ENCODE measurements at regions not wholly inside any gene's neighbourhood (a gene's known extent, or its start where the extent isn't known, plus 50 kb on each side); places are given as distances from the start of the nearest gene placed in this dataset.

GRCh38 chr20:4082406-4083097 is 66.1 kb upstream of the SMOX start:
- ChIA-PET POLR2A (interaction anchor here (2.0 kb wide), 1 partner anchor 262 kb away, joined by 4 read pairs; the partner anchor contains the start of gene AP5S1), CTCF (interaction anchor here (0.7 to 1.5 kb wide), 5 partner anchors 9 to 394 kb away, joined by 3 to 4 read pairs (median 3); no protein-coding TSS in a partner anchor)
- Histone ChIP-seq H3K4me3 (ENCODE audit: control extremely low read depth in 1 of 5, extremely low read depth in 1 of 5, insufficient read depth in 1 of 5, low read depth in 2 of 5, low read length in 4 of 5) (peak overlapping the region in 1 of 5 experiments; percentile 15), H2AFZ (ENCODE audit: insufficient read depth, low read depth, low read length, poor library complexity, severe bottlenecking) (peak overlapping the region; percentile 62), H3K36me3 (replicated peaks in 1 of 2; ENCODE audit: control extremely low read depth in 1 of 2, control insufficient read depth in 1 of 2, extremely low read depth in 1 of 2, insufficient read depth in 2 of 2, low read length in 1 of 2) (no peaks in the 10 kb centered on the region), H3K4me2 (replicated peaks; ENCODE audit: low read depth, low read length, poor library complexity, severe bottlenecking) (peak overlapping the region; percentile 50), H3K9me3 (ENCODE audit: control extremely low read depth in 1 of 3, control insufficient read depth in 2 of 3, insufficient read depth in 1 of 3, low read length in 2 of 3) (peaks cover 0 to 6% (median 0%) of the 10 kb centered on the region in 3 donors), H4K20me1 (ENCODE audit: control insufficient read depth, insufficient read depth, low read length, poor library complexity, severe bottlenecking) (no peaks in the 10 kb centered on the region), H3K27me3 (replicated peaks in 1 of 4; ENCODE audit: control extremely low read depth in 1 of 4, control insufficient read depth in 3 of 4, insufficient read depth in 4 of 4, low read length in 3 of 4) (no peaks in the 10 kb centered on the region), H3K27ac (ENCODE audit: low read length in 2 of 2) (peak overlapping the region; percentile 3 to 11), H3K4me1 (ENCODE audit: control insufficient read depth in 2 of 2, insufficient read depth in 2 of 2, low read length in 2 of 2) (peaks cover 17 to 23% of the 10 kb centered on the region in 2 donors), H3K9ac (ENCODE audit: low read length) (peak overlapping the region; percentile 45), H3K79me2 (ENCODE audit: control insufficient read depth, insufficient read depth, low read length) (no peaks in the 10 kb centered on the region)
- WGBS (ENCODE audit: insufficient coverage) = 8% methylated on average over 2 of the region's 7 CpGs
- Mint-ChIP-seq H3K4me1 (peaks cover 31% of the 10 kb centered on the region), H3K27ac (peak overlapping the region; percentile 74), H3K27me3 (peaks cover 23% of the 10 kb centered on the region), H3K9me3 (ENCODE audit: insufficient read depth) (no peaks in the 10 kb centered on the region), H3K4me3 (peak overlapping the region; percentile 70)
- peak; percentile 39 for DNase-seq
- intact Hi-C loops (cut with micrococcal nuclease) = loop anchor here (5.0 kb wide), 1 partner anchor 315 kb away; the partner anchor contains the start of gene ADISSP
- peak; percentile 50 for ATAC-seq (ENCODE audit: low read depth)
- no peak for TF ChIP-seq EZH2 (IDR thresholded peaks at IDR 0.05; ENCODE audit: borderline replicate concordance, insufficient read depth, low read depth, low read length, poor library complexity, severe bottlenecking)
- TF ChIP-seq CTCF (IDR thresholded peaks at IDR 0.05) = no peak

GRCh38 chr20:4081421-4081820 is 66.1 kb upstream of the RNF24 start:
- H3K36me3 ChIP-seq (replicated peaks in 1 of 2; ENCODE audit: control extremely low read depth in 1 of 2, control insufficient read depth in 1 of 2, extremely low read depth in 1 of 2, insufficient read depth in 2 of 2, low read length in 1 of 2) = no peaks in the 10 kb centered on the region
- peaks cover 0 to 6% (median 0%) of the 10 kb centered on the region in 3 donors for H3K9me3 ChIP-seq (ENCODE audit: control extremely low read depth in 1 of 3, control insufficient read depth in 2 of 3, insufficient read depth in 1 of 3, low read length in 2 of 3)
- peaks cover 17 to 23% of the 10 kb centered on the region in 2 donors for H3K4me1 ChIP-seq (ENCODE audit: control insufficient read depth in 2 of 2, insufficient read depth in 2 of 2, low read length in 2 of 2)
- no peak overlapping the region for H3K9ac ChIP-seq (ENCODE audit: low read length)
- no peaks in the 10 kb centered on the region for H3K79me2 ChIP-seq (ENCODE audit: control insufficient read depth, insufficient read depth, low read length)
- CTCF ChIA-PET = interaction anchor here (0.7 to 1.5 kb wide), 5 partner anchors 9 to 68 kb away, joined by 3 to 6 read pairs (median 3); no protein-coding TSS in a partner anchor
- H3K4me1 Mint-ChIP-seq = peaks cover 31% of the 10 kb centered on the region
- POLR2A ChIA-PET = interaction anchor here (2.0 kb wide), 1 partner anchor 261 kb away, joined by 4 read pairs; the partner anchor contains the start of gene AP5S1
- H4K20me1 ChIP-seq (ENCODE audit: control insufficient read depth, insufficient read depth, low read length, poor library complexity, severe bottlenecking) = no peaks in the 10 kb centered on the region
- H2AFZ ChIP-seq (ENCODE audit: insufficient read depth, low read depth, low read length, poor library complexity, severe bottlenecking) = no peak overlapping the region
- H3K27me3 Mint-ChIP-seq = peaks cover 27% of the 10 kb centered on the region
- no peak overlapping the region for H3K27ac Mint-ChIP-seq
- intact Hi-C loops (cut with micrococcal nuclease) = loop anchor here (5.0 kb wide), 1 partner anchor 314 kb away; the partner anchor contains the start of gene ADISSP
- H3K4me3 ChIP-seq (ENCODE audit: control extremely low read depth in 1 of 5, extremely low read depth in 1 of 5, insufficient read depth in 1 of 5, low read depth in 2 of 5, low read length in 4 of 5) = no peak overlapping the region
- no peaks in the 10 kb centered on the region for H3K9me3 Mint-ChIP-seq (ENCODE audit: insufficient read depth)
- H3K27ac ChIP-seq (ENCODE audit: low read length in 2 of 2) = no peak overlapping the region
- WGBS (ENCODE audit: insufficient coverage) = no CpG with 5 or more reads among the region's 4 CpGs
- no peak for ATAC-seq (ENCODE audit: low read depth)
- no peak overlapping the region for H3K4me3 Mint-ChIP-seq
- no peak overlapping the region for H3K4me2 ChIP-seq (replicated peaks; ENCODE audit: low read depth, low read length, poor library complexity, severe bottlenecking)
- no peak for TF ChIP-seq EZH2 (IDR thresholded peaks at IDR 0.05; ENCODE audit: borderline replicate concordance, insufficient read depth, low read depth, low read length, poor library complexity, severe bottlenecking)
- no peak for TF ChIP-seq CTCF (IDR thresholded peaks at IDR 0.05)
- H3K27me3 ChIP-seq (replicated peaks in 1 of 4; ENCODE audit: control extremely low read depth in 1 of 4, control insufficient read depth in 3 of 4, insufficient read depth in 4 of 4, low read length in 3 of 4) = no peaks in the 10 kb centered on the region
- DNase-seq = no peak

Measured in B cell (primary cell).